Thoracic aorta (tissue), 2 donors: ENCODE measurements at regions not wholly inside any gene's neighbourhood (a gene's known extent, or its start where the extent isn't known, plus 50 kb on each side); places are given as distances from the start of the nearest gene placed in this dataset.

Experiments
- ATAC-seq: fragments of 150-250 bp; one replicate; pipeline ENCODE4 v1.8.0; 2017; ENCODE audit warnings: low read depth; ENCODE audit not compliant: insufficient number of reproducible peaks, low FRiP score
- DNase-seq: peaks from one replicate; pipeline ENCODE4 v3.0.0-alpha.2; 2020; ENCODE audit warnings: low spot score
- H3K27ac ChIP-seq, 2 donors: fragments of 200-600 bp; sonication (generic); 1 replicate in 1 of 2; 2 replicates in 1 of 2; pipeline ENCODE4 v1.5.1; 2016; ENCODE audit warnings: mild to moderate bottlenecking in 2 of 2, moderate library complexity in 2 of 2
- H3K27me3 ChIP-seq: fragments of 200-600 bp; sonication (generic); replicated peaks from 2 replicates; pipeline ENCODE4 v1.6.0; 2016; ENCODE audit warnings: mild to moderate bottlenecking; ENCODE audit not compliant: insufficient read depth
- H3K36me3 ChIP-seq: fragments of 200-600 bp; sonication (generic); one replicate; pipeline ENCODE4 v1.5.1; 2016
- H3K4me1 ChIP-seq, 2 donors: fragments of 200-600 bp; sonication (generic); 1 replicate in 1 of 2; 2 replicates in 1 of 2; pipeline versions ENCODE4 v1.5.1 to v1.6.0; 2016; ENCODE audit warnings: low read depth in 2 of 2, mild to moderate bottlenecking in 1 of 2; ENCODE audit not compliant: control insufficient read depth in 1 of 2
- H3K4me3 ChIP-seq: fragments of 200-600 bp; sonication (generic); 2 replicates; pipeline ENCODE4 v1.5.1; 2016; ENCODE audit warnings: mild to moderate bottlenecking
- H3K9me3 ChIP-seq: fragments of 200-600 bp; sonication (generic); 2 replicates; pipeline ENCODE4 v1.5.1; 2016
- CTCF ChIP-seq: fragments of 200-600 bp; sonication (generic); IDR thresholded peaks from one replicate; pipeline ENCODE4 v1.5.1; 2019; ENCODE audit warnings: antibody characterized with exemption

- DNase-seq, result no peak
- no peak for TF ChIP-seq CTCF
- Histone ChIP-seq H3K27ac (no peak overlapping the region), H3K9me3 (no peaks in the 10 kb centered on the region), H3K36me3 (no peaks in the 10 kb centered on the region), H3K4me1 (peaks cover 23 to 32% of the 10 kb centered on the region in 2 donors), H3K4me3 (no peak overlapping the region), H3K27me3 (no peaks in the 10 kb centered on the region)
- no peak for ATAC-seq
Observed at GRCh38 chr6:139531148-139532115, 157.0 kb upstream of the CITED2 start.

GRCh38 chr6:139530561-139530960 is 156.1 kb upstream of the CITED2 start:
- no peaks in the 10 kb centered on the region for H3K9me3 ChIP-seq
- no peak overlapping the region for H3K27ac ChIP-seq
- H3K27me3 ChIP-seq, result no peaks in the 10 kb centered on the region
- no peak for TF ChIP-seq CTCF
- no peaks in the 10 kb centered on the region for H3K36me3 ChIP-seq
- DNase-seq, result no peak
- no peak overlapping the region for H3K4me3 ChIP-seq
- peaks cover 22 to 32% of the 10 kb centered on the region in 2 donors for H3K4me1 ChIP-seq
- ATAC-seq, result no peak

- H3K9me3 ChIP-seq, result no peaks in the 10 kb centered on the region
- H3K27ac ChIP-seq, result no peak overlapping the region
- no peaks in the 10 kb centered on the region for H3K36me3 ChIP-seq
- no peak overlapping the region for H3K4me3 ChIP-seq
- H3K4me1 ChIP-seq, result peaks cover 17 to 27% of the 10 kb centered on the region in 2 donors
- DNase-seq (no peak), ATAC-seq (no peak)
- TF ChIP-seq CTCF, result no peak
- no peaks in the 10 kb centered on the region for H3K27me3 ChIP-seq
Observed at GRCh38 chr6:139529420-139529819, 155.0 kb upstream of the CITED2 start.

GRCh38 chr6:139528471-139528870 is 154.0 kb upstream of the CITED2 start:
- TF ChIP-seq CTCF, result no peak
- DNase-seq (no peak), ATAC-seq (no peak)
- H3K4me3 ChIP-seq, result no peak overlapping the region
- peaks cover 7 to 20% of the 10 kb centered on the region in 2 donors for H3K4me1 ChIP-seq
- H3K9me3 ChIP-seq, result no peaks in the 10 kb centered on the region
- no peaks in the 10 kb centered on the region for H3K36me3 ChIP-seq
- no peaks in the 10 kb centered on the region for H3K27me3 ChIP-seq
- H3K27ac ChIP-seq, result no peak overlapping the region

GRCh38 chr6:139525415-139525814 is 151.0 kb upstream of the CITED2 start:
- no peak overlapping the region for H3K4me3 ChIP-seq
- H3K9me3 ChIP-seq, result no peaks in the 10 kb centered on the region
- H3K36me3 ChIP-seq, result no peaks in the 10 kb centered on the region
- H3K27me3 ChIP-seq, result no peaks in the 10 kb centered on the region
- no peak for ATAC-seq
- no peak for DNase-seq
- H3K27ac ChIP-seq, result no peak overlapping the region
- H3K4me1 ChIP-seq, result no peaks in the 10 kb centered on the region
- TF ChIP-seq CTCF, result no peak
